Type B pancreatic cell (in vitro differentiated cells): ENCODE measurements at regions not wholly inside any gene's neighbourhood (a gene's known extent, or its start where the extent isn't known, plus 50 kb on each side); places are given as distances from the start of the nearest gene placed in this dataset.

Experiments
- DNase-seq: peaks from one replicate; pipeline ENCODE4 v3.0.0; 2021; ENCODE audit warnings: mixed read lengths; ENCODE audit not compliant: unreplicated experiment; ENCODE audit errors: extremely low spot score
- H3K27ac Mint-ChIP-seq: 2 replicates; pipeline ENCODE4 v1.8.0; 2021; ENCODE audit warnings: mild to moderate bottlenecking, mixed read lengths
- H3K27me3 Mint-ChIP-seq: 2 replicates; pipeline ENCODE4 v1.8.0; 2021; ENCODE audit warnings: mixed read lengths
- H3K36me3 Mint-ChIP-seq: 2 replicates; pipeline ENCODE4 v1.8.0; 2021; ENCODE audit warnings: mixed read lengths
- H3K4me1 Mint-ChIP-seq: one replicate; pipeline ENCODE4 v1.8.0; 2021; ENCODE audit warnings: mixed read lengths; ENCODE audit not compliant: unreplicated experiment
- H3K4me3 Mint-ChIP-seq: 2 replicates; pipeline ENCODE4 v1.8.0; 2021; ENCODE audit warnings: mild to moderate bottlenecking, mixed read lengths
- H3K9me3 Mint-ChIP-seq: 2 replicates; pipeline ENCODE4 v1.8.0; 2021; ENCODE audit warnings: mixed read lengths
- TF ChIP-seq, protein P1 (sequence below): fragments of 200-600 bp; sonication (generic); conservative IDR thresholded peaks from 2 replicates; pipeline ENCODE4 v1.5.0; 2021; ENCODE audit warnings: antibody characterized with exemption, mild to moderate bottlenecking

DNA sequence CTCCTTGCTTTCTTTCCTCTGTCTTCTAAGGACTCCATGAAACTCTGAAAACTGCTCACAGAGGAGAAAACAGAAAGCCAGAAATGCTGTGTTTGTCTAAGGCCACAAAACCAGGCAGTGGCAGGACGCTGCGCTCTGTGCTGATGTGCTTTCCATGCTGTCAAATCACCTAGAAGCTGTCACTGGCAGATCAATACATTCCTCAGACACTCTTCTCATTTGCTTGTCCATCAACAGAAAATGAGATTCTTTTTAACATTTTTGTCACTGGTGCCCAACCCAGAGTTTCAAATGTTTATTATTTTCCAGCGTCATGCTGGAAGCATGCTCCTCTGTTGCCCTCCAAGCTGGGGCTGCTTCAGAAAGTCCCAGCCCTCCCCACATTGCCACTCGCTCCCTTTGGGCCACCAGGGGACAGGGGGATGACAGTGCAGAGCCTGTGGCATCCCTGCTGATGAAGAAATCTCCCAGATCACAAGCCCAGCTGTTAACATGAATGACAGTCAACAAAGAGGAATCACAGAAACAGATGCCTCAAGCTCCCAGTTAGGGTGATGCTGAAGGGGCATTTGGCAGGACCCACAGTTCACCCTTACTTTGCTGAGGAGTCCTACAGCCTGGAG lies 117.5 kb upstream of the MEIS1 start:
- Mint-ChIP-seq H3K27ac (peak overlapping the region; percentile 60), H3K4me1 (peaks cover 18% of the 10 kb centered on the region), H3K4me3 (peak overlapping the region; percentile 1), H3K27me3 (no peaks in the 10 kb centered on the region), H3K36me3 (peaks cover 3% of the 10 kb centered on the region), H3K9me3 (no peaks in the 10 kb centered on the region)
- TF ChIP-seq, protein P1, sequence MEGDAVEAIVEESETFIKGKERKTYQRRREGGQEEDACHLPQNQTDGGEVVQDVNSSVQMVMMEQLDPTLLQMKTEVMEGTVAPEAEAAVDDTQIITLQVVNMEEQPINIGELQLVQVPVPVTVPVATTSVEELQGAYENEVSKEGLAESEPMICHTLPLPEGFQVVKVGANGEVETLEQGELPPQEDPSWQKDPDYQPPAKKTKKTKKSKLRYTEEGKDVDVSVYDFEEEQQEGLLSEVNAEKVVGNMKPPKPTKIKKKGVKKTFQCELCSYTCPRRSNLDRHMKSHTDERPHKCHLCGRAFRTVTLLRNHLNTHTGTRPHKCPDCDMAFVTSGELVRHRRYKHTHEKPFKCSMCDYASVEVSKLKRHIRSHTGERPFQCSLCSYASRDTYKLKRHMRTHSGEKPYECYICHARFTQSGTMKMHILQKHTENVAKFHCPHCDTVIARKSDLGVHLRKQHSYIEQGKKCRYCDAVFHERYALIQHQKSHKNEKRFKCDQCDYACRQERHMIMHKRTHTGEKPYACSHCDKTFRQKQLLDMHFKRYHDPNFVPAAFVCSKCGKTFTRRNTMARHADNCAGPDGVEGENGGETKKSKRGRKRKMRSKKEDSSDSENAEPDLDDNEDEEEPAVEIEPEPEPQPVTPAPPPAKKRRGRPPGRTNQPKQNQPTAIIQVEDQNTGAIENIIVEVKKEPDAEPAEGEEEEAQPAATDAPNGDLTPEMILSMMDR: no peak
- DNase-seq: no peak

DNA sequence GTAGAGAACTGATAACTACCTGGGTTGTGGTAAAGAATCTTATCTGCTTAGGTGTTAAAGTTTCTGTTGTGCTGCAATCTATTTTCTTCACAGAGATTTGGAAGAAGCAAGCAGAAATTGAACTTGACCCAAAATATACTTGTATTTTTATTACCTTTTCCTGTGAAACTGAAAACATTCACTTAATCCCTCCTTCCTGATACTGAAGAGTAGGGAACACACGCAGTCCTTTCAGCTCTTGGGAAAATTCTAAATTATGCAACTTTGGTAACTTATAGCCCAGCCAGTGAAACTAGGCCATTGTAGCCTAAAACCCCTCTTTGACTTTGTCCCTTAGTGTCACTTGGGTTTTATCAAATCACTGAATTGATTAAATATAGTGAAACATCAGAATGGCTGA lies 128.4 kb upstream of the MEIS1 start:
- H3K36me3 Mint-ChIP-seq: no peaks in the 10 kb centered on the region
- H3K4me3 Mint-ChIP-seq: no peak overlapping the region
- TF ChIP-seq, protein P1: no peak
- H3K9me3 Mint-ChIP-seq: no peaks in the 10 kb centered on the region
- no peak for DNase-seq
- H3K4me1 Mint-ChIP-seq: peaks cover 16% of the 10 kb centered on the region
- no peaks in the 10 kb centered on the region for H3K27me3 Mint-ChIP-seq
- H3K27ac Mint-ChIP-seq: no peak overlapping the region

DNA sequence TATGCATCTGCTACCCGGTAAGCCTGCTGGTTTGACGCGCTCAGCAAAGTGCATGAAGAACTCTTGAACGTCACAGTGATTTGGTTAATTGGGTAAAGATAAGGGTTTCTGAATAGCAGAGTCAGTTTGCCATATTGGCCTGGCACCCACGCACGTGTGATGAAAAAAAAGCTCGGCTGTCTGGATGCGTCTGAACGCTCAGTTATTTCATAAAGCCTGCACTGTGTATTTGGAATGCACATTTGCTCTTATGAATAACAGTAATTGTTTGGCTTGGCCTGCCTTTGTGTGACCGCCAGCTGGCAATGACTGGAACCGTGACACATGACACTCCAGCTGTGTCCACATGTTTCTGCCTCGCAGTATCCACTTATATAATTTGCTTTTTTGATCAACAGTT lies 129.2 kb upstream of the MEIS1 start:
- TF ChIP-seq, protein P1: peak; percentile 20
- Mint-ChIP-seq H3K27ac (no peak overlapping the region), H3K4me3 (no peak overlapping the region)

DNA sequence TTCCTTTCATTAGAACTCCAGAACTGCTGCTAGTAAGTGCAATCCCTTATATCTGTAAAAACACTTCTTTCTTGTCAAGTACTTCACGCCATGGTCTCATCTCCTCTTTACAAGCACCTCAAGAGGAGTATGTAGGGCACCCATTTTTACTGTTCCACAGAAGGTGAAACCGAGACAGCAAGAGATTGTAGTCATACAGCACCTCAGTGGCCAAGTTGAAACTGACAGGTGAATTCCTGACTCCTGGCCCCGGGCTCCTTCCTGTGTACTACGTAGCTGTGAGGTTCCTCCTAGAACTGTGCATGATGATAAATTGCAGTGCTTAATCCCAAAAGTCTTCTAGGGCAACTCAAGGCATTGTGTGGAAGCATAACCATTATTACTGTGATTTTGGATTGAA lies 131.5 kb upstream of the MEIS1 start:
- TF ChIP-seq, protein P1: no peak
- no peak overlapping the region for H3K4me3 Mint-ChIP-seq
- H3K9me3 Mint-ChIP-seq: no peaks in the 10 kb centered on the region
- H3K27me3 Mint-ChIP-seq: no peaks in the 10 kb centered on the region
- peaks cover 31% of the 10 kb centered on the region for H3K4me1 Mint-ChIP-seq
- no peak overlapping the region for H3K27ac Mint-ChIP-seq
- no peak for DNase-seq
- H3K36me3 Mint-ChIP-seq: no peaks in the 10 kb centered on the region

More for the DNA sequence above, 129.2 kb upstream of the MEIS1 start:
- Mint-ChIP-seq H3K27me3 (no peaks in the 10 kb centered on the region), H3K4me1 (peaks cover 24% of the 10 kb centered on the region), H3K9me3 (no peaks in the 10 kb centered on the region), H3K36me3 (no peaks in the 10 kb centered on the region)
- no peak for DNase-seq

DNA sequence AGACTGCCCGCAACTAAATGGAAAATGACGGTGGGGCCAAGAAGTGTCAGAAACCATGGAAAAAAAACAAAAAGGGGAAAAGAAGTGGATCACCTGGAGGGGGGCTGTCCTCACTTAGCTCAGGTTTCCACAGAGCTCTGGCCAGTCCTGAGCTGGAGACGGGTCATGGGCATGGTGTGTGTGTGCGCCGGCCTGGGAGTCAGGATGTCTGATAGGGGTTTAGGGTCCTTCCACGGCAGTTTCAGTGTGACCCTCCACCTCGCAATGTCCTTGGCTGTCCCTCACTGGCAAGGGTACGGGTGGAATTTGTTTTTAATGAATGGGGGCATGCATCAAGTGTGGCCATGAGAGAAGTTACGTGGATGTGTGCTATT lies 133.2 kb upstream of the MEIS1 start:
- no peaks in the 10 kb centered on the region for H3K27me3 Mint-ChIP-seq
- DNase-seq: no peak
- no peaks in the 10 kb centered on the region for H3K36me3 Mint-ChIP-seq
- no peaks in the 10 kb centered on the region for H3K9me3 Mint-ChIP-seq
- H3K4me1 Mint-ChIP-seq: peaks cover 31% of the 10 kb centered on the region
- no peak overlapping the region for H3K4me3 Mint-ChIP-seq
- TF ChIP-seq, protein P1: no peak
- no peak overlapping the region for H3K27ac Mint-ChIP-seq
